GM23248 (cell line): ENCODE measurements at regions not wholly inside any gene's neighbourhood (a gene's known extent, or its start where the extent isn't known, plus 50 kb on each side); places are given as distances from the start of the nearest gene placed in this dataset.

Experiments used
- DNase-seq: peaks from one replicate; pipeline ENCODE4 v3.0.0-alpha.2; 2015
- H2AFZ ChIP-seq: fragments of 200-600 bp; sonication (generic); 2 replicates; pipeline ENCODE4 v1.6.1; 2016; ENCODE audit warnings: antibody characterized with exemption
- H3F3A ChIP-seq: fragments of 200-600 bp; sonication (generic); 2 replicates; pipeline ENCODE4 v1.6.1; 2016; ENCODE audit warnings: mild to moderate bottlenecking, antibody characterized with exemption, mixed run types; ENCODE audit not compliant: insufficient read depth
- H3K27ac ChIP-seq: fragments of 200-600 bp; sonication (generic); 2 replicates; pipeline ENCODE4 v1.5.1; 2016; ENCODE audit warnings: mild to moderate bottlenecking
- H3K27me3 ChIP-seq: fragments of 200-600 bp; sonication (generic); replicated peaks from 2 replicates; pipeline ENCODE4 v1.6.1; 2016; ENCODE audit warnings: mild to moderate bottlenecking; ENCODE audit not compliant: insufficient read depth
- H3K36me3 ChIP-seq: fragments of 200-600 bp; sonication (generic); 2 replicates; pipeline ENCODE4 v1.6.1; 2016; ENCODE audit warnings: low read depth, mild to moderate bottlenecking
- H3K4me1 ChIP-seq: fragments of 200-600 bp; sonication (generic); 2 replicates; pipeline ENCODE4 v1.6.1; 2016; ENCODE audit warnings: mild to moderate bottlenecking; ENCODE audit not compliant: insufficient read depth
- H3K4me2 ChIP-seq: fragments of 200-600 bp; sonication (generic); one replicate; pipeline ENCODE4 v1.6.1; 2016; ENCODE audit warnings: mild to moderate bottlenecking; ENCODE audit not compliant: unreplicated experiment
- H3K4me3 ChIP-seq: fragments of 200-600 bp; sonication (generic); 2 replicates; pipeline ENCODE4 v1.5.1; 2016; ENCODE audit warnings: mild to moderate bottlenecking
- H3K79me2 ChIP-seq: fragments of 200-600 bp; sonication (generic); 2 replicates; pipeline ENCODE4 v1.6.1; 2016; ENCODE audit warnings: mild to moderate bottlenecking; ENCODE audit not compliant: insufficient read depth
- H3K9ac ChIP-seq: fragments of 200-600 bp; sonication (generic); 2 replicates; pipeline ENCODE4 v1.6.1; 2016; ENCODE audit warnings: mild to moderate bottlenecking
- H3K9me2 ChIP-seq: fragments of 200-600 bp; sonication (generic); 2 replicates; pipeline ENCODE4 v1.6.1; 2016; ENCODE audit warnings: mixed run types, mild to moderate bottlenecking, moderate library complexity; ENCODE audit not compliant: insufficient read depth
- H3K9me3 ChIP-seq: fragments of 200-600 bp; sonication (generic); one replicate; pipeline ENCODE4 v1.6.1; 2017; ENCODE audit warnings: low read depth
- H4K20me1 ChIP-seq: fragments of 200-600 bp; sonication (generic); 2 replicates; pipeline ENCODE4 v1.6.0; 2016; ENCODE audit not compliant: insufficient read depth
- EZH2 ChIP-seq: fragments of 200-600 bp; sonication (generic); IDR thresholded peaks from 2 replicates; pipeline ENCODE4 v1.6.1; 2018; ENCODE audit warnings: antibody characterized with exemption, mild to moderate bottlenecking; ENCODE audit not compliant: insufficient read depth, poor library complexity, severe bottlenecking
- EZH2phosphoT487 ChIP-seq: fragments of 200-600 bp; sonication (generic); IDR thresholded peaks from 2 replicates; pipeline ENCODE4 v1.6.1; 2018; ENCODE audit warnings: antibody characterized with exemption, moderate library complexity, mild to moderate bottlenecking, low read depth; ENCODE audit not compliant: insufficient read depth
- WGBS, 2 experiments: methylation state at CpG; one replicate each; pipeline ENCODE4 v1.1.6; 2015 to 2017; ENCODE audit warnings: low lambda C conversion rate in 2 of 2, low coverage in 1 of 2; ENCODE audit errors: missing lambda C conversion rate in 2 of 2; 5-methylcytosine and 5-hydroxymethylcytosine counted together
- in situ Hi-C: fragments of 300-500 bp; cut with MboI; formaldehyde crosslinking; loops from 2 replicates; pipeline ENCODE4 v1.15.0; 2020

GRCh38 chr4:156251373-156252065 lies 297.9 kb upstream of the CTSO start:
- H3K36me3 ChIP-seq = no peaks in the 10 kb centered on the region
- H3K4me2 ChIP-seq = no peak overlapping the region
- H3F3A ChIP-seq = no peaks in the 10 kb centered on the region
- no peaks in the 10 kb centered on the region for H3K9me3 ChIP-seq
- in situ Hi-C loops = no loop called here
- no peak for DNase-seq
- H3K4me1 ChIP-seq = no peaks in the 10 kb centered on the region
- H3K9ac ChIP-seq = no peak overlapping the region
- H3K27me3 ChIP-seq = no peaks in the 10 kb centered on the region
- no peak overlapping the region for H3K27ac ChIP-seq
- H3K79me2 ChIP-seq = no peaks in the 10 kb centered on the region
- WGBS, 2 experiments = 59 to 62% methylated on average over 3 of the region's 3 CpGs
- H2AFZ ChIP-seq = no peak overlapping the region
- H3K9me2 ChIP-seq = no peaks in the 10 kb centered on the region
- no peaks in the 10 kb centered on the region for H4K20me1 ChIP-seq
- H3K4me3 ChIP-seq = no peak overlapping the region
- TF ChIP-seq EZH2 (no peak), EZH2phosphoT487 (no peak)

GRCh38 chr4:156248917-156249316 lies 295.3 kb upstream of the CTSO start:
- TF ChIP-seq EZH2 = no peak
- no peak for TF ChIP-seq EZH2phosphoT487
- no peaks in the 10 kb centered on the region for H3K9me3 ChIP-seq
- no peaks in the 10 kb centered on the region for H3K36me3 ChIP-seq
- WGBS, 2 experiments = 79 to 84% methylated on average over 3 of the region's 3 CpGs
- no peak overlapping the region for H3K4me3 ChIP-seq
- no peaks in the 10 kb centered on the region for H3K79me2 ChIP-seq
- no peak overlapping the region for H3K4me2 ChIP-seq
- no peak overlapping the region for H3K9ac ChIP-seq
- no peaks in the 10 kb centered on the region for H3K27me3 ChIP-seq
- in situ Hi-C loops = no loop called here
- no peaks in the 10 kb centered on the region for H3F3A ChIP-seq
- DNase-seq = no peak
- no peak overlapping the region for H3K27ac ChIP-seq
- H4K20me1 ChIP-seq = no peaks in the 10 kb centered on the region
- H3K4me1 ChIP-seq = no peaks in the 10 kb centered on the region
- H2AFZ ChIP-seq = no peak overlapping the region
- no peaks in the 10 kb centered on the region for H3K9me2 ChIP-seq

- DNase-seq = no peak
- WGBS, 2 experiments = 41 to 42% methylated on average over 2 of the region's 2 CpGs
- in situ Hi-C loops = no loop called here
- no peak overlapping the region for H3K27ac ChIP-seq
- TF ChIP-seq EZH2 (no peak), EZH2phosphoT487 (no peak)
- no peaks in the 10 kb centered on the region for H3K9me2 ChIP-seq
- no peaks in the 10 kb centered on the region for H3K27me3 ChIP-seq
- H3K79me2 ChIP-seq = no peaks in the 10 kb centered on the region
- no peaks in the 10 kb centered on the region for H3K9me3 ChIP-seq
- no peak overlapping the region for H2AFZ ChIP-seq
- no peak overlapping the region for H3K9ac ChIP-seq
- H4K20me1 ChIP-seq = no peaks in the 10 kb centered on the region
- H3K36me3 ChIP-seq = no peaks in the 10 kb centered on the region
- no peaks in the 10 kb centered on the region for H3K4me1 ChIP-seq
- H3K4me2 ChIP-seq = no peak overlapping the region
- no peaks in the 10 kb centered on the region for H3F3A ChIP-seq
- H3K4me3 ChIP-seq = no peak overlapping the region
These were observed 293.8 kb upstream of the CTSO start for GRCh38 chr4:156247470-156247869.

- no peaks in the 10 kb centered on the region for H3K9me2 ChIP-seq
- no peaks in the 10 kb centered on the region for H3K36me3 ChIP-seq
- TF ChIP-seq EZH2phosphoT487 (no peak), EZH2 (no peak)
- in situ Hi-C loops = no loop called here
- H2AFZ ChIP-seq = no peak overlapping the region
- no peak overlapping the region for H3K4me2 ChIP-seq
- no peaks in the 10 kb centered on the region for H3K9me3 ChIP-seq
- H3K27me3 ChIP-seq = no peaks in the 10 kb centered on the region
- whole genome bisulfite sequencing, 2 experiments = 75 to 77% methylated on average over 4 of the region's 4 CpGs
- no peaks in the 10 kb centered on the region for H3F3A ChIP-seq
- no peaks in the 10 kb centered on the region for H3K4me1 ChIP-seq
- H4K20me1 ChIP-seq = no peaks in the 10 kb centered on the region
- H3K9ac ChIP-seq = no peak overlapping the region
- no peak overlapping the region for H3K27ac ChIP-seq
- no peaks in the 10 kb centered on the region for H3K79me2 ChIP-seq
- DNase-seq = no peak
- no peak overlapping the region for H3K4me3 ChIP-seq
These were observed 289.3 kb upstream of the CTSO start for GRCh38 chr4:156243015-156243414.

- Histone ChIP-seq H3K4me2 (no peak overlapping the region), H3K27me3 (no peaks in the 10 kb centered on the region), H3K27ac (no peak overlapping the region), H3K9me2 (no peaks in the 10 kb centered on the region), H3K36me3 (no peaks in the 10 kb centered on the region), H2AFZ (no peak overlapping the region), H3K4me3 (no peak overlapping the region), H3K9me3 (no peaks in the 10 kb centered on the region), H4K20me1 (no peaks in the 10 kb centered on the region), H3F3A (no peaks in the 10 kb centered on the region), H3K4me1 (no peaks in the 10 kb centered on the region), H3K9ac (no peak overlapping the region), H3K79me2 (no peaks in the 10 kb centered on the region)
- TF ChIP-seq EZH2phosphoT487 (no peak), EZH2 (no peak)
- DNase-seq = no peak
- in situ Hi-C loops = no loop called here
- WGBS, 2 experiments = 63 to 67% methylated on average over 4 of the region's 4 CpGs
These were observed 288.7 kb upstream of the CTSO start for GRCh38 chr4:156242390-156242789.
